Gastrocnemius medialis (tissue), 4 donors: ENCODE measurements at regions not wholly inside any gene's neighbourhood (a gene's known extent, or its start where the extent isn't known, plus 50 kb on each side); places are given as distances from the start of the nearest gene placed in this dataset.

Experiments
- ATAC-seq, 2 donors: fragments of 150-250 bp; one replicate each; pipeline ENCODE4 v1.9.1; 2016
- DNase-seq, 2 donors: peaks; one replicate each; pipeline ENCODE4 v3.0.0-alpha.2; 2019
- H3K27ac ChIP-seq, 4 donors: fragments of 200-600 bp; sonication (generic); 1 replicate in 1 of 4; 2 replicates in 3 of 4; pipeline ENCODE4 v1.5.1; 2016 to 2018; ENCODE audit warnings: mild to moderate bottlenecking in 2 of 4, moderate library complexity in 1 of 4
- H3K27me3 ChIP-seq, 3 donors: fragments of 200-600 bp; sonication (generic) in 2 of 3; 1 replicate in 1 of 3; 2 replicates in 2 of 3; pipeline versions ENCODE4 v1.5.1 to v1.6.0; 2016 to 2019; ENCODE audit warnings: mild to moderate bottlenecking in 1 of 3, moderate library complexity in 1 of 3
- H3K36me3 ChIP-seq, 2 donors: fragments of 200-600 bp; sonication (generic) in 1 of 2; one replicate each; pipeline ENCODE4 v1.5.1; 2017 to 2018
- H3K4me1 ChIP-seq, 2 donors: fragments of 200-600 bp; sonication (generic) in 1 of 2; one replicate each; pipeline ENCODE4 v1.5.1; 2016 to 2017; ENCODE audit warnings: mild to moderate bottlenecking in 2 of 2
- H3K4me3 ChIP-seq, 4 donors: fragments of 200-600 bp; sonication (generic) in 3 of 4; 1 replicate in 1 of 4; 2 replicates in 3 of 4; pipeline ENCODE4 v1.5.1; 2016 to 2019; ENCODE audit warnings: mild to moderate bottlenecking in 2 of 4
- H3K9me3 ChIP-seq, 3 donors: fragments of 200-600 bp; sonication (generic) in 2 of 3; 1 replicate in 1 of 3; 2 replicates in 2 of 3; pipeline ENCODE4 v1.5.1; 2016 to 2019
- POLR2A ChIP-seq, 2 donors: fragments of 450-650 bp; IDR thresholded peaks; one replicate each; pipeline ENCODE4 v1.6.1; 2017; ENCODE audit warnings: antibody characterized with exemption in 2 of 2, mild to moderate bottlenecking in 2 of 2, moderate library complexity in 2 of 2
- in situ Hi-C, 4 donors: fragments of 200-750 bp; cut with MboI; loops; one replicate each; pipeline versions ENCODE4 v1.15.0 to v1.8.0; 2017; ENCODE audit warnings: low sequenced_read_pairs in 4 of 4
- intact Hi-C: fragments of 100-400 bp; cut with DNase I; formaldehyde crosslinking; loops from one replicate; pipeline ENCODE4 v1.15.1; 2023; ENCODE audit warnings: low total_unique reads
- TF ChIP-seq, protein P1 (sequence below), 5 experiments: fragments of 450-650 bp in 3 of 5; fragments of 200-600 bp in 2 of 5; sonication (generic) in 2 of 5; IDR thresholded peaks in 4 of 5; conservative IDR thresholded peaks in 1 of 5; 1 replicate in 4 of 5; 2 replicates in 1 of 5; pipeline ENCODE4 v1.5.1; 2016 to 2019; ENCODE audit warnings: antibody characterized with exemption in 5 of 5, mild to moderate bottlenecking in 3 of 5, moderate library complexity in 3 of 5

DNA sequence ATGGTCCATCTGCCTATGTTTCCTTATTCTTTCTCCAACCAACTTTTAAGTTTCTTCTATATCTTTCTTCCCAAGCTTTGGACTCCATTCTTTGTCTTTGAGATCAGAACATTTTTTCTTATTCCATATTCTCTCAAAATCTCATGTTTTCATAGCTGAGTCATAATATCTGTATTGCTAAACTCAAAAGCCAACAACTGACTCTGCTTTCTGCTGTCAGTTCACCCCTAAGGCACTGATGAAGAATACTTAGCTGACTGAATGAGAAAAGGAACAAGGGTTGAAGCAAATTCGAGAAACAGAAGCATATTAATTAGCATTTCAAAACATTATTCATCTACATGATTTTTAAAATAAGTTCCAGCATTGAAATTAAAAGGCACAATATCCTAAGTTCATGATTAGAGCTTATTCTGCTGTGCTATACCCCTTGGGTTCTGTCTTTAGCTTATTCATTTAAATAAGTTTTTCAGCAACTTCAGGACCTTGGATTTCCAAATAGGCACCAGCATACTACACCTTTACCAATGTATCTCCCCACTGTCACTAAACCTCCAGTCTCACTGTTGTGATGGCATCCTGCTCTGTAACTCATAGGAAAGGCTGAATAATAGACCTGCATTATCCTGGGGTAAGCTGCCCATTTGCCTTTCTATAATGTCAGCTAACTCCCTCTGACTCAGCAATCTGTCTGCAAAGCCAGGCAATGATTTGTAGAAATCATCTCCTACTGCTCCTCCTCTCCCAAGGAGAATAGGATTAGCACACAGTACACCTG lies 49.9 kb upstream of the C5orf46 start:
- in situ Hi-C loops: no loop called here
- Histone ChIP-seq H3K9me3 (no peaks in the 10 kb centered on the region), H3K27ac (no peak overlapping the region), H3K36me3 (no peaks in the 10 kb centered on the region), H3K4me1 (no peaks in the 10 kb centered on the region), H3K27me3 (no peaks in the 10 kb centered on the region), H3K4me3 (no peak overlapping the region)
- intact Hi-C loops: no loop called here
- no peak for ATAC-seq
- no peak for TF ChIP-seq POLR2A (IDR thresholded peaks at IDR 0.05)
- TF ChIP-seq, protein P1, sequence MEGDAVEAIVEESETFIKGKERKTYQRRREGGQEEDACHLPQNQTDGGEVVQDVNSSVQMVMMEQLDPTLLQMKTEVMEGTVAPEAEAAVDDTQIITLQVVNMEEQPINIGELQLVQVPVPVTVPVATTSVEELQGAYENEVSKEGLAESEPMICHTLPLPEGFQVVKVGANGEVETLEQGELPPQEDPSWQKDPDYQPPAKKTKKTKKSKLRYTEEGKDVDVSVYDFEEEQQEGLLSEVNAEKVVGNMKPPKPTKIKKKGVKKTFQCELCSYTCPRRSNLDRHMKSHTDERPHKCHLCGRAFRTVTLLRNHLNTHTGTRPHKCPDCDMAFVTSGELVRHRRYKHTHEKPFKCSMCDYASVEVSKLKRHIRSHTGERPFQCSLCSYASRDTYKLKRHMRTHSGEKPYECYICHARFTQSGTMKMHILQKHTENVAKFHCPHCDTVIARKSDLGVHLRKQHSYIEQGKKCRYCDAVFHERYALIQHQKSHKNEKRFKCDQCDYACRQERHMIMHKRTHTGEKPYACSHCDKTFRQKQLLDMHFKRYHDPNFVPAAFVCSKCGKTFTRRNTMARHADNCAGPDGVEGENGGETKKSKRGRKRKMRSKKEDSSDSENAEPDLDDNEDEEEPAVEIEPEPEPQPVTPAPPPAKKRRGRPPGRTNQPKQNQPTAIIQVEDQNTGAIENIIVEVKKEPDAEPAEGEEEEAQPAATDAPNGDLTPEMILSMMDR (IDR thresholded peaks at IDR 0.05 in 4 of 5, conservative IDR thresholded peaks at IDR 0.05 in 1 of 5): no peak
- DNase-seq: no peak
